CD4-positive, alpha-beta T cell treated with Interleukin-15 for 1 hour (primary cell): ENCODE measurements at regions not wholly inside any gene's neighbourhood (a gene's known extent, or its start where the extent isn't known, plus 50 kb on each side); places are given as distances from the start of the nearest gene placed in this dataset.
"Not testable (repeated sequence)": the region's sequence is repeated elsewhere in the genome, so short reads cannot be mapped to it uniquely, and the experiment has no call there.

ENCODE experiments used
- DNase-seq: peaks from one replicate; pipeline ENCODE4 v3.0.0-alpha.2; 2020

DNA sequence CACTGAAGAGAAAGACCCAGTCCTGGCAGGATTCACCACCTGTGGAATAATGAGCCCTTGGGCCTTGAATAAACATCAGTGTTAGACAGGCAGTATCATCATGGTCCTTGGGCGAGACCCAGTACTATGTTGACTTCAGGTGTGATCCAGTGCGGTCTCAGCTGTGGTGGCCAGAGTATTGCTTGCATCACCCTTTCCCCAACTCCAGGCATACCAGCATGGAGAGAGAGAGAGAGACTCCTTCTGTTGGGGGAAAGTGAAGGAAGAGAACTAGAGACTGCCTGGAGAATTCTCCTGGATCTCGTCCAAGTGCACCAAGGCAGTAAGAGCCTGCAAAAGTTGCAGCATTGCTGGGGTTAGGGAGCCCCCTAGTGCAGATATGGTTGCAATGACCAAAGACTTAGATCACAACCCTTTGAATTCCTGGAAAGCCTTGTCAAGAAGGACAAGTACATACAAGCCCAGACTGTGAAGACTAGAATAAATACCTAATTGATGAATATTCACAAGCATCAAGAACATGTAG is 61.1 kb upstream of the VAMP7 start:
- peak; percentile 47 for DNase-seq

DNA sequence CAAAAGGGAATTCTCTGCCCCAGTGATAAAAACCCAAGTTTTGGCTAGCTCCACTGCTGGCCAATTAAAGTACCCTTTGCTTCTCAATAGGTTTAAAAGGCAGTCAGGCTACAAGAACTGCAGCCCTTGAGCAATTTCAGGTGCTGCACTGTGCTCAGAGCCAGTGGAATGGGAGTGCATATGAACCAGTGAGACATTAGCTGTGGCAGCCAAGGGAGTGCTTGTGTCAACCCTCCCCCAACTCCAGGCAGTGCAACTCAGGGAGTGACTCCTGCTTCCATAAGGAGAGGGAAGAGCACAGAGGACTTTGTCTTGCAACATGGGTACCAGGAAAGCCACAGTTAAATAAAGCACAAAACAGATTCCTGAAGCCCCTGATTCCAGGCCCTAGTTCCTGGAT is 61.6 kb upstream of the VAMP7 start:
- DNase-seq: no peak

DNA sequence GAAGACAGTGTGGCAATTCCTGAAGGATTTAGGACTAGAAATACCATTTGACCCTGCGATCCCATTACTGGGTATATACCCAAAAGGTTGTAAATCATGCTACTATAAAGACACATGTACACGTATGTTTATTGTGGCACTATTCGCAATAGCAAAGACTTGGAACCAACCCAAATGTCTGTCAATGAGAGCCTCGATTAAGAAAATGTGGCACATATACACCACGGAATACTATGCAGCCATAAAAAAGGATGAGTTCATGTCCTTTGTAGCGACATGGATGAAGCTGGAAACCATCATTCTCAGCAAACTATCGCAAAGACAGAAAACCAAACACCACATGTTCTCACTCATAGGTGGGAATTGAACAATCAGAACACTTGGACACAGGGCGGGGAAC is 66.8 kb upstream of the VAMP7 start:
- DNase-seq: not testable (repeated sequence)

DNA sequence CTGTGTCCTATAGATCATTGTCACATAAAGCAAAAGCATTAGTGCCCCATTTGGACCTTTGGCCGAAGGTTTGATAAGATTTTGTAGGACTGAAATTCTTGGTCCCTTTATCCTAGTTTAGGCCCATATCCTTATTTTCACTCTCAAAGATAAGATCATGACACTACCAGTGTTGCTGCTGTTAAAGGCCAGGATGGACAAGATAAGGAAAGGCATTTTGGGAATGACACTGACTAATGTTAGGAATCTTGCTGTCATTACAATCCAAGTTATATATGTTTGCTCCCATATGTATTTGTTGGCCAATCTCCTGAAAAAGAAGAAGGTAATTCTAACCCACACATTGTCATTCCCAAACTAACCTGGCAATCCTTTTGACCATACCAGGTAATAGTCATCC is 101.3 kb upstream of the VAMP7 start:
- DNase-seq: no peak

DNA sequence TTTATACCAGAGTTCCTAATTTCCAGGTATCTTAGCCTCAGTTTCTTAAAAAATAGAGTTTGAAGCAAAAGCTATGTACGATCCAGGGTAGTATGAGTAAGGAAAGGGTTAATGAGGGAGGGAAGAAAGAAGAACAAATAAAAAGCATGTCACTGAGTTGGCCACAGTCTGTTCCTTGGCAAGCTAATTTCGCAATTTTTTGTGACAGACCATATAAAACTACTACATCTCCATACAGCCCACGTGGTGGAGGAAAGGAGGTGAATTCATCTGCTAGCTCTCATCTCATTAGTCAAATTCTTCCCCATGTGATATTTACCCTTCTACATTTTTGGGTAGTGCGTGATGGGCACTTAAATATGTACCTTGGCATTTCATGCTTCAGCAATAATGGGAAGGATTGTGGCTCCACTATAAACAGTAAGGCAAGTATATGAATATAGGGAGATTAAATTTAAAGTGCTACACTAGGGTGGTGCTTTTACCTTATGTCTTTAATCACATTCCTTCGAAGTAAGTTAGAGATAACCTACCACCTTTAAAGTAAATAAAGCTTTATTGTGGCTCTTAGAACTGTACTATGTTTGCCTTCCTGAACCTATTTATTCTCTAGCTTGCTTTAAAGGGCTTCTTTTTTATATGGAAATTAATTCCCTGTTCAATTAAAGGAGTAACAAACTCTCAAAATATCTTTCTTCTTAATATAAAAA is 102.1 kb upstream of the VAMP7 start:
- no peak for DNase-seq

DNA sequence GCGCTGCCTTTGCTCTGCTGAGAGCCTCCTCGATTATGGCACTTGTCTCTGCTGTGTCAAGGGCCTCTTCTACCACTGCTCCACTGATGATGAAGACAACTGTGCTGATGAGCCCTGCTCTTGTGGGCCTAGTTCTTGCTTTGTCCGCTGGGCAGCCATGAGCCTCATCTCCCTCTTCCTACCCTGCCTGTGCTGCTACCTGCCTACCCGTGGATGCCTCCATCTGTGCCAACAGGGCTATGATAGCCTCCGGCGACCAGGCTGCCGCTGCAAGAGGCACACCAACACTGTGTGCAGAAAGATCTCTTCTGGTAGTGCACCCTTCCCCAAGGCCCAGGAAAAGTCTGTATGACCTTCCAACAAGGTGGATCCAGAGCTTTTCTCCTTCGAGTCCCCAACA is 106.8 kb upstream of the VAMP7 start:
- no peak for DNase-seq

DNA sequence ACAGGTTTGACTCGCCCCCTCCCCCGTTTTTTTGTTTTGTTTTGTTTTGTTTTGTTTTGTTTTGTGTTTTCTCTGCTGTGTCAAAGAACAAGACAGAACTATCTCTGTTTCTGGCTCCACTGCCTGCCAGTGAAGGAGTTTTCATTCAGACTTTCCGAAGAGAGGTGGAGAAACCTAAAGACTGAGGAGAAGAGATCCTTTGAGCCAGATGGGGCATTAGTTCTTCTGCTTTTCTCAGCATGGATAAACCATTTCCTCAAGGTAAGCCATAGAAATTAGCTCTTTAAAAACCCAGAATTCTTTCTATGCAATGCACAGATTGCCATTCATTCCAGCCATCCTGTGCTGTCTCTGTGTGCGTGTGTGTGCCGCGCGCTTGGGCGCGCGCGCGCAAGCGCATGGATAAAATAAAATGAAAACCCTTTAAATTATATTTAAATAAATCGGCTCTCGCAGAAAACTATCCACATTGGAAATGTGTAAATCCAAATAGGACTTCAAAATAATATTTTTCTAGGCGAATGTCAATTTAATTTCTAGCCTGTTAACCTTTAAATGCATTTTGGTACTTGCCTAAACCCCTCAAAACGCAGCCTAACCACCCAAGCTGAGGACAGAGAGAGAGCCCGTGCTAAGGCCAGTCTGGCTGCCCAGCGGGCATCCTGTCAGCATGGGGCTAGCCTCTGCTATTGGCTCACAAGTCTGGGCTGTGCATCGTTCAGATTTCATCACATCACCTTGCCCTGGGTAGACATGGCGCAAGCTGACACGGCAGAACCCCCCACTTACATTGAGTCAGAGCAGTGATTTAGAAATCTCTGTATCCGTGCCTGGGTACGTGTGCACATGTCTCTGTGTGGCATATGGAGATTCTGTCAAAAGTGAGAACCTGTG is 113.0 kb upstream of the VAMP7 start:
- no peak for DNase-seq

DNA sequence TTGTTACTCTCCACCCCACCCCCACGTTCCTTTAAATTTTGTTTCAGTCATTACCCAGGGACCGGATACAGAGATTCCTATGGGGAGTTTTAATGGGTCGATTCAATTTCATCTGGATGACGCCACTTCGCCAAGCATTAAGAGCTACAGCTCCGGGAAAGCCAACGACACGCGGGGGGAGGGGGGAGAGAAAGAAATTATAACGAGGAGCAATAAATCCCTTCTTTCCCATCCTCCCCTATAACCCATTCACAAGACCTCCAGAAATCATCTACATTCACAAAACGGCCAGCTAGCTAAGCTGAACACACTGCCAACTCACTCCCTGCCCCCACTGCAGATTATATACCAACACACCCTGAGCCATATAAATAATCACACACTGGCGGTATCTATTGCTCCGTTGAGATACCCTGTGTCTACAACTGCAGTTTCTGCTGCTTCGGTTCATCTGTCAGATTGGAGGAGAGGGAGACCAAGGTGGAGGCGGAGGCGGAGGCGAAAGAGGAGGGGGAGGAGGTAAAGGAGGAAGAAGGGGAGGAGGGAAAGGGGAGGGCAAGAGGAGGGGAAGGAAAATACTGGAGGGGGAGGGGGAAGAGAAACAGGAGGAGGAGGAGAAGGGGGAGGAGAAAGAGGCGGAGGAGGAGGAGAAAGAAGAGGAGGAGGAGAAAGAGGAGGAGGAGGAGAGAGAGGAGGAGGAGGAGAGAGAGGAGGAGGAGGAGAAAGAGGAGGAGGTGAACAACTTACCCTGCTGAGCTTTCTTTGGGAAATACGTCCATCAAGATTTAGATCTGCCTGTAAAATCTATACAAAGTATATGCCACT is 113.9 kb upstream of the VAMP7 start:
- DNase-seq: peak; percentile 18

DNA sequence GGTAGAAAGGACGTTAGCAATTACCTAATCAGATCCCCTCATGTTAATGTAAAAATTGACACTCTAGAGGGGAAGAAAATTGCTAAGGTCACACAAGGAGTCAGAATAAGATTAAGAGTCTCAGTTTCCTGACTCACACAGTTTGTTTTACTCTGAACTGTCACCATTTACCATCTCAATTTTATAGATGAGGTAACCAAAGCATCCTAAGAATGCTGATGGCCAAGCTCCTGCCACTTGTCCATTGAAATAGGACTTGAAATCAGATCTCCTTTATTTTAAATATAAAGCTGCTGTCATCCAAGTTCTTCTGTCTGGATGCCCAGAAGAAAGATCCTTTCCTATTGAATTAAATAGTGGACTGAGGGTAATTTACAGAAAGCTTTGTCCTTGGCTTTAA is 114.8 kb upstream of the VAMP7 start:
- DNase-seq: no peak

DNA sequence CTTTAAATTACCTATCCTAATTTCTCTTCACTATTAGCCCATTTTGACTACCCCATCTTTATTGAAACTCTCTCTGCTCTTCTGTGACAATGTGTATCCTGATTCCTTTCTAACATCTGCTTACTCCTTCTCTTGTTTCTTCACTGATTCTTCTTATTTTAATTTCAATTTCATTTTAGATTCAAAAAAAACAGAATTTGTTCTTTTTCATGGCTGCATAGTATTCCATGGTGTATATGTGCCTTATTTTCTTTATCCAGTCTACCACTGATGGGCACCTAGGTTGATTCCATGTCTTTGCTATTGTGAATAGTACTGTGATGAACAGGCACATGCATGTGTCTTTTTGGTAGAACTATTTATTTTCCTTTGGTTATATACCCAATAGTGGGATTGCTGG is 120.0 kb upstream of the VAMP7 start:
- DNase-seq: no peak

DNA sequence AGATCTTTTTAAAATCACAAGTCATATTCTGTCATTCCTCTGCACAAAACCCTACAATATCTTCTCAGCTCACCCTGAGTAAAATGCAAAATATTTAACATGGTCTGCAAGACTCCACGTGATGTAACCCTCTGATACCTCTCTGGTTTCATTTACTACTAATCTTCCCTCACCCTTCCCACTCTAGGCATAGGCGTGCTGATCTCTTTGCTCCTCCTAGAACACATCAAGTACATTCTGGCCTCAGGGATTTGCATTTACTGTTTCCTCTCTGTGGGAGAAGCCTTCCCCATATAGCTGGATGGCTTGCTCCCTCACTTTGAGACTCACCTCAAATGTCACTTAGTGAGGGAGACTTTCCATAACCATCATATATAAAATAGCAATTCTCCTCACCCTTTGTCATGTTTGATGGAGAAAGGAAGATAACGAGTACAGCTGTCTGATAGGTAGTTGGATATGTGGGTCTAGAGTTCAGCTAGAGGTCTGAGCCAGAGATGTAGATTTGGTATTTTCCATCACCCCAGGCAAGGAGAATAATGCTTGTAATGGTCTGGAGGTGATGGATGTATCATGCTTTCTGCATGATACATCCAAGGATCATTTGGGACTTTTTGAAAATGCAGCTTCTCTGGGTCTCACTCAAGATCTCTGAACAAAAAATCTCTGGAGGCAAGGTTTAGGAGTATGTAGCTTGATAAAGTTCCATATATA is 123.9 kb upstream of the VAMP7 start:
- no peak for DNase-seq

DNA sequence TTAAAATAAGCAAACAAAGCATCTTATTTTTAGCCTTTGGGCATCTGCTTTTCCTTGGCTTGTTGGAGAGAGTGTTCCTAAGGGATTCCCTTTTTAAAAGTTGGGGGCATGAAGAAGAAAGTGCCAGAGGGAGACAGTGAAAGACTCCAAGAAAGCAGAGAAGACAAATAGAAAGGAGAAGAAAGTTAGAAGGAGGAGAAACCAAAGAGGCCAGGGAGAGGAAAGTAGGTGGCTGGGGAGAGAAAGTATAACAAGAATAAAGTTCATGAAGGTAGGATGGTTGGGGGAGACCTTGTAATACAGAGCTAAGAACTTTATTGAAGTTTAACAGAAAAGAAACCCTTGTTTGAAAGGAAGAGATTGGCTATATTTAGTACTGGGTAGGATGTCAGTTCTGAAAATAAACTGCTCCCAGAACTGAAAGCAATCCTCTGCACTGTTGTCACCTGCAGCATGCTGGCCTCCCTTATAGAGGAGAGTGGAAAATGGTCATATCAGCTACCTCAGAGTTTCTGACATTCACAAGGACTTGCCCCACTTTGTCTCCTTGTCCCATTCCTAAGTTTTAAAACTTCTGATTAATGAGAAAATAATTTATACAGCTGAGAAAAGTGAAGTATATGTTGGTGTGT is 125.3 kb upstream of the VAMP7 start:
- DNase-seq: no peak

DNA sequence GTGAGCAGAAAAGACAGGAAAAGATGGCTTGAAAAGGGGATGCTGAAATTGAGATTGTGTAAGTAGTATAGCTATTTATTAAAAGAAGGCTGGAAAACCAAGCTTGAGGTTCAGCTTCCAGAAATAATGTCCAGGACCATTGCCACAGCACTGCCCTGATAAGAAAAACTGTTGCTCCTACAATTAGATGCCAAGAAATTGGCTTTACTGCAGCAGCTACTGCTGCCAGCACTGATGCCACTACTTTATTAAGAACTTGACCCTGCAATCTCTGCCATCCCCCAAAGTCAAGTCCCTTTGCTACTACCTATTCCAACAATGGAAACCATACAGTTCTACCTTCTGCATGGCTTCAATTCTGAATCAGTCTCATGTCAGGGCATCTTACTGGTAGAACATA is 130.0 kb upstream of the VAMP7 start:
- DNase-seq: no peak

DNA sequence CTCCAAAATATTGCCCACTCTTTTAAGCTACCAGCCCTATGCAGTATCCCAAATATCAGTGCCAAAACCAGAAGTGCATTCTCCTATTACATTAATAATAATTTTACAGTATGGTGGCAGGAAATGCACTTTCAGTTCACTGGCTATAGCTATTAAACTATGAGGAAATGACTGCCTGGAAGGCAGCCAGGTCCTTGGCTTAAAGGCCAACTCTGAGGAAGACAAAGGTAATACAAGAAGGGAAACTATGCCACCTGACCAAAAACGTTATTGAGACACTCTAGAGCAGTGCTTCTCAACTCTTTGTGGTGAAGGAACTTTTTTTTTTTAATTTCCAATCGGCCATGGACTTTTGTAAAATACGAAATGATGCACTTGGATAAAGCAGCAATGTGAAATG is 133.6 kb upstream of the VAMP7 start:
- no peak for DNase-seq

DNA sequence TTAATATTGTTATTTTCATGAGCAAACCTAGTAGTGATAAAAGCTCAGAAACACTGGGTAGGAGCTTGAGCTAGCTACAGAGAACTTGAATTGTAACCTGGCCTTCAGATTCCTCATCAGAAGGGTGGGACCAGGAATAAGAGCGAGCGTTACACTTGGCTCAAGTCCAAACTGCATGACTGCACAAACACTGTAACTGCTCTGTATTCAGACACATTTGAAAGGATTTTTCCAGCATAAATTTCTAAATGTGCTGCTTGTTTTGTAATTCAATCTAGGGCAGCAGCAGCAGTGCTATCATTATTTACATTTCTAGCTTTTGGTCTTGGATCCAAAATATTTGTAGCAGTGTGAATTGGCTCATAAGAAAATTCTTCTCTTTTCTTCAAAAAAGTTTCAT is 133.0 kb upstream of the TMLHE start:
- no peak for DNase-seq

DNA sequence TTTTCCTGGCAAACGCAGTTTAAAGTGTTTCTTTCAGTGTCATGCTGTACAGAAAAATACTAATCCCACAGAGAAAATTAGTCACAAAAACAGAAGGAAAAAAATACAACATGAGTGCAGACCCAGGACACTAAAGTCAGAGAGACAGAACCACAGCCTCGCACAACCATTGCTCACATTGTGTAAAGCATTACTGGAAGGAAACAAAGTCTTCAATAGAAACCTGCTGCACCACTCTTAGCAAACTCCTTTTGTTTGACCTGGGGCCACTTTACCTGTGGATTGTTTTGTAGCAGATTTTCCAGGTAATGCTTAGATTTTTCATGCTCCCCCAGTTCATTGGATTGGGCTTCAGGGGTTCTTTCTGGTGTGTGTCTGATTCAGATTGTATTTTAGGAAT is 131.8 kb upstream of the TMLHE start:
- no peak for DNase-seq

DNA sequence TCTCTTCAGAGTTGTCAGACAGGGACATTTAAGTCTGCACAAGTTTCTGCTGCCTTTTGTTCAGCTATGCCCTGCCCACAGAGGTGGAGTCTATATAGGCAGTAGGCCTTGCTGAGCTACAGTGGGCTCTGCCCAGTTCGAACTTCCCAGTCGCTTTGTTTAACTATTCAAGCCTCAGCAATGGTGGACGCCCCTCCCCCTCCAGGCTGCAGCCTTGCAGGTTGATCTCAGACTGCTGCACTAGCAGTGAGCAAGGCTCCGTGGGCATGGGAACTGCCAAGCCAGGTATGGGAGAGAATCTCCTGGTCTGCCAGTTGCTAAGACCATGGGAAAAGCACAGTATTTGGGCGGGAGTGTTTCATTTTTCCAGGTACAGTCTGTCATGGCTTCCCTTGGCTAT is 115.6 kb upstream of the TMLHE start:
- not testable (repeated sequence) for DNase-seq

DNA sequence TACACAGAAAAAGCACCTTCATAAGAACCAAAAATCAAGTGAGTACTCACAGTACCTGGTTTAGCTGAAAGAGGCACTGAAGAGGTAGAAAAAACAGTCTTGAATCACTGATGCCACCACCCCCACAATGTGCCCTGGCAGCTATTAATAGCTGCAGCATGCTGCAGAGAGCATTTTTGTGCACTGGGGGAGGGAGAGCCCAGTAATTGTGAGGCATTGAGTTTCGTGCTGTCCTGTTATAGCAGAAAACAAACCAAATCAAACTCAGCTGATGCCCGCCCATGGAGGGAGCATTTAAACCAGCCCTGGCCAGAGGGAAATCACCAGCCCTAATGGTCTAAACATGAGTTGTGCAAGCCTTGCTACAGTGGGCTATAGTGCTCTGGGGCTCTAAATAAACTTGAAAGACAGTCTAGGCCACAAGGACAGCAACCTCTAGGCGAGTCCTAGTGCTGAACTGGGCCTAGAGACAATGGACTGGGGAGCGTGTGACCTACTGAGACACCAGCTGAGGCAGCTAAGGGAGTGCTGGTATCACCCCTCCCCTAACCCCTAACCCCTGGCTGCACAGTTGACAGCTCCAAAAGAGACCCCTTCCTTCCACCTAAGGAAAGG is 106.3 kb upstream of the TMLHE start:
- DNase-seq: no peak

DNA sequence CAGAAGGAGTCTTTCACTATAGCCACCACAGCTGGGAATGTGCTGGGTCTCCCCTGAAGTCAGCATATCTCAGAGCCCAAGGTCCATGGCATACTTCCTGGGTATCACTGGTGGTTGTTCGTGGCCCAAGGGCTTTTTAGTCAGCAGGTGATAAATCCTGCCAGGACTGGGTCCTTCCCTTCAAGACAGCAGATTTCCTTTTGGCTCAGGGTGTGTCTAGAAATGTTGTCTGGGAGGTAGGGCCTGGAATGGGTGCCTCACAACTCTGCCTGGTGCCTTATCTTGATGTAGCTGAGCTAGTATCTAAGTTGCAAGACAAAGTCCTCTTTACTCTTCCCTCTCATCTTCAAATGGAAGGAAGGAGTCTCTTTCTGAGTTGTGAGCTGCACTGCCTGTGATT is 102.4 kb upstream of the TMLHE start:
- DNase-seq: no peak

DNA sequence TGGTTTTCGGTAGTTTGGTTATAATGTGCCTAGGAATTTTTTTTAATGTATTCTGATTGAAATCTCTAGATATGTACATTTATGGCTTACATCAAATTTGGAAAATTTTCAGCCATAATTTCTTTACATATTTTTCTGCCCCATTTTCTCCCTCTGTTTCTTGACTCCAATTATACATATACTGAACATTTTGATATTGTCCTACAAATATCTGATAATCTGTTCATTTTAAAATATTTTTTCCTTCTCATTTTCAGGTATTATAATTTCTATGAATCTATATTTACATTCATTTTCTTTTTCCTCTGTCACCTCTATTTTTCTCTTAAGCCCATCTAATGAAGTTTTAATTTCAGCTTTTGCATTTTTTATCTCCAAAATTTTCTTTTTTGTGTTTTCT is 82.7 kb upstream of the TMLHE start:
- no peak for DNase-seq

DNA sequence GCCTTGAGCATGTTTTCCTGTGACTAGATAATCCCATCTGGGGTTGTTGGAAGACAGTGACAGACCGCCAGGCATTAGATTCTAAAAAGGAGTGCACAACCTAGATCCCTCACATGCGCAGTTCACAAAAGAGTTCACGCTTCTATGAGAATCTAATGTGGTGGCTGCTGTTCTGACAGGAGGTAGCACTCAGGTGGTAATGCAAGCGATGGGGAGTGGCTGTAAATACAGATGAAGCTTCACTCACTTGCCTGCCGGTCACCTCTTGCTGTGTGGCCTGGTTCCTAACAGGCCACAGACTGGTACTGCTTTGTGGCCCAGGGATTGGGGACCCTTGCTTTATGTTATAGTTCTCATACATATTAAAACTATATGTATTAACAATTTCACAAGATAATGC is 81.9 kb upstream of the TMLHE start:
- no peak for DNase-seq

DNA sequence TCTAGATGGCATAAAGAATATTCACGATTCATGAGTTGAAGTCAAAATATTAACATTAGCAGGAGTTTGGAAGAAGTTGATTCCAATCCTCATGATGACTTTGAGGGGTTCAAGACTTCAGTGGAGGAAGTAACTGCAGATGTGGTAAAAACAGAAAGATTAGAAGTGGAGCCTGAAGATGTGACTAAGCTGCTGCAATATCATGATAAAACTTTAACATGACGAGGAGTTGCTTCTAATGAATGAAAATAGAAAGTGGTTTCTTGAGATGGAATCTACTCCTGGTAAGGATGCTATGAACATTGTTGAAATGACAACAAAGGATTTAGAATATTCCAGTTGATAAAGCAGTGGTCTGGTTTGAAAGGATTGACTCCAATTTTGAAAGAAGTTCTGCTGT is 70.1 kb upstream of the TMLHE start:
- no peak for DNase-seq
